Activated CD8-positive, alpha-beta memory T cell treated with anti-CD3 and anti-CD28 coated beads for 48 hours (primary cell): ENCODE measurements at regions not wholly inside any gene's neighbourhood (a gene's known extent, or its start where the extent isn't known, plus 50 kb on each side); places are given as distances from the start of the nearest gene placed in this dataset.
A peak's percentile ranks its signal among the peaks of the same experiment; 100 is the strongest.
"Not testable (repeated sequence)": the region's sequence is repeated elsewhere in the genome, so short reads cannot be mapped to it uniquely, and the experiment has no call there.

Experiments used
- DNase-seq, 3 experiments: peaks; one replicate each; pipeline ENCODE4 v3.0.0-alpha.2; 2020; ENCODE audit warnings: low read depth in 2 of 3, low spot score in 2 of 3

DNA sequence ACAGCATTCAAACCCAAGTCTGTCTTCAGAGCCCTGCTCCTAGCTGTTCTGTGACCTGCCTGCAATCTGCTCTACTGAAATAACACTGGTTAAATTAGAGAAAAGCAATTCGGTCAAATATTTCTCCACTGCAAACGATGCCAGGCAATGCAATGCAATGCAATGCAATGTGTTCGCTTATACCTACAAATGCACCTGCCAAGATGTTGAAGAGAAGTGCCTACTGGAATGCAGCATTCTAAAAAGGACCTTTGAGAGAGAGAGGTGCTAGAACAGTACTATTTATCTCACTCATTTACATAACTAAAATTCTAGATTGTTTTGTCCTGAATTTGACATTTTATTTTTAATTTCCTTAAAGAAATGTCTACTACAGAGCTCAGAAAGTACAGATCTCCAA, 157.3 kb upstream of the CDK1 start:
- no peak for DNase-seq

DNA sequence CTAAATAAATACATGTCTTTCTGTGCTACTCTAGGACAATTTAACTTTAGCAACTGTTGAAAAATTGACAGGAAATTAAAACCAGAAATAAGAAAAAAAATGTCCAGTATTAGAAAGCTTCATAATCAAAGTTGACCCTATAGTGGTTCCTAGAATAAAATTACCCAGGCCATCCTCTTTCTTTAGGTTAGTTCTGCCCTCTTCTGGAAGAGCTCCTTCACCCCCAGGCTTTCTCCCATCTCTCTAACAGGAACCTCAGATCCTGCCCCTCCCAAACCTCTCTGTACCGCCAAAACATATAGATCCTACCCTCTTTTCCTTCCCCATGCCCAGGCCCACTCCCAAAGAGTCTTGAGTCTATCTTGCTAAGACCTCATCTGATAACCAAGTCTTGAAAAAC, 159.4 kb upstream of the CDK1 start:
- no peak for DNase-seq

DNA sequence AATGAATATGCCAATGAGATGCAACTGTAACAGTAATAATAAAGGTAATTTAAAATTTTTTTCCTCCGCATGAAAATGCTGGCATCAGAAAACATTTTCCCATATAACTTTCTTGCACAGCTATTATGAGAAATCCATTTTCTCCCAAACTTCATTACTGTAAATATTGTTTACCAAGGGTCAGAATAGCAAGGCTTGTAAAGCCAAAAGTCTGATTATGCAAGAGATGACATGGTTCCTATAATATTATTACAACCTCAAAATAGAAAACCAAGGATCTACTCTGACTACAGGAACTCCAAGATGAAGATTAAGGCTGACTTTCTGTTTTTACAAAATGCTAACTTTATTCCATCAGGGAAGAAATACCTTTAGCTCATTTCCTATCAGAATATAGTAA, 162.7 kb upstream of the CDK1 start:
- DNase-seq: no peak

DNA sequence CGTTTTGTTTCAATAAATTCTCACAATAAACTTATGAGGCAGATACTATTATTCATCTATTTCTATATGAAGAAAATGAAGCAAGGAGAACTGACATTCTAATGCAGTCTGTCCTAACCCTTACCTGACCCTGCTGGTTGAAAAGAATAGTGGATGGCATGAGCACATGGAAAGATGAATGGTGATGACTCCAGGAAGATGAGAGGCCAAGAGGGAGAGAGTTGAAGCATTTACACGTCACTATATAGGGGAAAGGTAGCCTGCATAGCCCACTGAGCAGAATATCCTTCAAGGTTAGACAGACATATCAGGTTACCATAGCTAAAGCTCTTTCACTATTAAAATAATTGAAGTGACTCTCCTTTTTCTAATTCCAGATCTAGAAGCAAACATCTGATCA, 163.9 kb upstream of the CDK1 start:
- DNase-seq: no peak

DNA sequence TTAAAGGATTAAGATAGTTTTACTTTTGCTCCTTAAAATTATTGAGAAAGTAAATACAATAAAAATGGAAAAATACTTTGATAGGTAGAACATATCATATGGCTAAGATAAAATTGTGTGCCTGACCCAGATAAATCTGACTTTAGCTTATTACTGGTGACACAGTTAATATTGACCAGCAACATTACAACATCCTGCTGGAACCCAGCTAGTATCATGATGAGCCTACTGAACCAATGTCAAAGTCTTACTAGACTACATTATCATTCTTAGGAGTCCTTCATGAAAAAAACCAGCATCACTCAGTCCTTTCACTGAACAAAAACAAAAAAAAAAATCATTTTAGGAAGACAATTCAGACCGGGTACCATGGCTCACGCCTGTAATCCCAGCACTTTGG, 164.8 kb upstream of the CDK1 start:
- no peak for DNase-seq

DNA sequence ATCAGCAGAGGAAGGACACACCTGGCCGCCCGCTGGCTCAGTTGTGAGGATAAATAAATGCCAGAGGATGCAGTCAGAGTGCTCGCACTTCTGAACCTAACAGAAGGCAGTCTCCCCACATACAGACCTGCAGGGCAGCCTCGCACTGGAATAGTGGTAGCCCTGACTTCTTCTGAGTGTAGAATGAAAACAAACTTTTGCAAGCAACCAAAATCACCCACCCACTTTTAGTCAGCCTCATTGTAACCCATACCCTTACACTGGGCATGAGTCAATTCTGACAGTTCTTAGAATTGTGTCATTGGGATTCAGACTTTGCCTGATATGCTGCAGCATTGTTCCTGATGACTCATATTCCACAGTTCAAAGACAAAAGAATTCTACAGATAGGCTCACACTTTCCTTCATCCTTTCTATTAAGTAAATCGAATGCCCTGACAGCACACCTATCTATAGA, 167.0 kb upstream of the CDK1 start:
- DNase-seq: no peak

DNA sequence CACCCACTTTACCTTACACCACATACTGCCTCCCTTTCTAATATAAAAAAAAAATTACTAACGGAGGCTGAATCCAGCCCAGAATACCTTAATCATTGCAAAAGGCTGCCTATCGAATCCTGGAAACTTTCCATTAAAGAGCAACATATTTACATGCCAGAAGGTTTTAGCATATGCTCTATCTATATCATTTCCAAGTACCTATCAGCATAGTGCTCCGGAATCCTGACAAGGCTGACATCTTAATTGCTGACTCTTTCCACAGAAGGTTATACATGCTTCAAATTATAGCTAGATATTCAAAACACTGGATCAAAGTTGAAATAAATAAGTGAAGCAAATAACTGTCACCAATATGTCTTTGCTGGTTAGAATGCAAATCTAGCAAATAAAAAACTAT, 170.9 kb upstream of the CDK1 start:
- DNase-seq: no peak

DNA sequence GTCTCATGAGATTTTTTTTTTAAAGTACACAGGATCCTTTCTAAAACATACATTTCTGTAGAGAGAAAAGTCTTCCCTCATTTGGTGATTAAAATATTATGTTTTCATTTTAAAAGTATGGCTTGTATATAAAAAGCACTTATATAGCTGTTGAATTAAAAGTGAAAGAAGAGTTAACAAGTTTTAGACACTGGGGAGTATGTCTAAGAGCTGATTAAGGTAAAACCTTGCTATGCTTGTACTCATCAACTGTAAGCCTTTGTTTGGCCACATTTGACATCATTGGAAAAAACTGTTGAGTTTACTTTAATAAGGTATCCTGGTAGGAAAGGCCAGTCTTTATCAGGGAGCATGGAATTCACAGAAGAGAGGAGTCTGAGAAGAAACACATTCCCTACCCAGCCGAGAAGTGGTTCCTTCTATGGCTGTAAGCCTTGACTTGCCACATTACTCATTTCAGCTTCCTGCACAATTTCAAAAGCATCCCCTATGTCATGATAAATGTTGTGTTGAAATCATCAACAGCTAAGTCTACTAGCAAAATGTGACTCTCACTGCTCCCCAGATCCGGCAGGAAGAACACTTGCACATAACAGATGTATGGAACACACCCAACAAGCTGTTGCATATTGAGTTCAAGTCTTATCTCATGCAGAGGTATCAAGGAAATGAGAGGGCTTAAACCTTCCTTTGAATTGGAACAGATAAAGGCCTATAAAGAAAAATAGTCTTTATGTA, 171.8 kb upstream of the CDK1 start:
- no peak for DNase-seq

DNA sequence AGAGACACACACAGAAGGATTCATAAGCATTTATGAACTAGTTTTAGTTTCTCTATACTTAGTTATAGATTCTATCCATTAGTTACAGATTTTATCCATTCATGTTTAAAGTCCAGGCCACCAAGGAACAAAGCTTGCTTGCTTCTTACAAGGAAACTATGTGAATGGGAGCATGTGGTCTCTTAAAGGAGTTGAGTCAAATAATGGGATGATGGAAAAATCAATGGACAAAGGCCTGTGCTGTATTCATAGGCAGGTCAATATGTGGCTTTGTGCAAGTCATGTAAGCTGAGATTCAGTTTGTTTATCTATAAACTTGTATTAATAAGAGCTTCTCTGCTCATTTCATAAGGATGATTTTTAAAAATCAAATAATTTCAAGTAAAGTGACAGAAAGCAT, 172.8 kb upstream of the CDK1 start:
- no peak for DNase-seq

DNA sequence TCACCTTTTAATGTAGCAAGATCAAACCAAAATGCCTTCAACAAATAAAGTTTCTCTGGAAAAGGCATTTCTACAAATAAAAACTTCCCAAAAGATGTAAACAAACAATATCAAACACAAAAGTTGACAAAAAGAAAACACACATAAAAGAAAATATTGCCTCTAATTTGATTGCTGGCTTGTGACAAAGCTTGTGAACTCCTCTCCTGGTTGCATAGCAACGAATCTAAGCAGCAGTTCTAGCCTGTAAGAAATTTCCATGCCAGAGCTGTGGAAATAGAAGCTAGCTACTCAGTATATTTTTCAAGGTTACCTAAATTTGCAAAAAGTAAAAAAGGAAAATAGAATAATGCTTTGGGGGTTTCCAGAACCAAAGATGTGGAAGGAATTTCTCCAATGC, 173.9 kb upstream of the CDK1 start:
- DNase-seq: no peak

DNA sequence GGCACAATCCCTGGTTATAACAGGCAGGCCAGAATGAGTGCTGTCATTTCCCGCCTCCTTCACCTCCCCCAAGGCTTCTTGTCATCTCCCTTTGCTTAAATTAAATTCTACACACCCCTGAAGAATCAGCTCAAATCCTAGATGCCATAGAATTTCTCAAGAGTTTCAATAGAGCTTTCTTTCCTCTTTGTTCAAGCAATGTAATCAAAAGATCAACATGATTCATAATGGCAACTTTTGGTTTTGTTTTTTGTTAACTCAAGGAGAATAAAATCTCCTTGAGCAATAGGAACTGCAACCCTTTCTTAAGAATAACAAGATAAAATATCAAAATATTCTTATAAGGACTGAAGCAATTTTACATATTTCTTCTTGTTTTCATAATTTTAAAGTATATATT, 180.8 kb upstream of the CDK1 start:
- DNase-seq: no peak

DNA sequence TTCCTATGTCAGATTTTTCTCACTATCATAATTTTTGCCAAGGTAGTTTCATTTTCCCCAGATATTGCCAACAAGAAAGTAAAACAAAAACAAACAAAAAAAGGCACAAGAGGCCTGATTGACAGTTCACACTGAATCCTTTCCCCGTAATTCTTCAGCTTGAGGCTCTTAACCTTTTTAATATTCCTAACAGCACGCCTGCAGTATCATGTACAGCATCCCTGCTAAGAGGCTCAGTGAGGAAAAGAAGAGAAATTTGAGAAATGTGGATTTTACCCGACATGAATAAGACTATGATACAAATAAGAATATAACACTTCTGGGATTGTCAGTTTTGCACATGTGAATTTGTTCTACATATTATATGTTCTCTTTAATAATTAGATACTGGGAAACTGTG, 182.4 kb upstream of the CDK1 start:
- no peak for DNase-seq

DNA sequence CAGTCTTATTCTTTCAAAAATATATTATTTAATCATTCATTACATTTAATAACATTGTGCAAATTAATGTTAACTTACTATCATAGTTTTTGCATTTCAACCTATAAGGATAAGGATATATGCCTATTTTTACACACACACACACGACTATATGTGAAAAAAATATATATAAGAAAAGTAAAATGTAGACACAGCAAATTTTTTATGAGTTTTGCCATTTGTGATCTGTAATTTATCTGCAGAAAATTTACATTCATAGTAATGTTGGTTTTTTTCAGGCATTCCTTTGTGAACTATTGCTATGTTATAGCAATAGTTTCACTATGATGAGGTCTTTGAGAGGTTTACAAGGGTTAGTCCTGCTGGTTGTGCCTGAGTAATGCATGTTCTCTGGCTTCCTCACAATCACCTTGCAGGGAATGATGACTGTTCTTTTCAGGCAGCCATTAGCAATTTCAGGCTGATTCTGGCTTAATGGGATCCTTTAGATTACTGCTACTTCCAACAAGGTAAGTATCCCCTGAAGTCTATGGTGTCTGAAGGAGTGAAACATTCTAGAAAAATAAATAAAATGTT, 183.7 kb upstream of the CDK1 start:
- no peak for DNase-seq

DNA sequence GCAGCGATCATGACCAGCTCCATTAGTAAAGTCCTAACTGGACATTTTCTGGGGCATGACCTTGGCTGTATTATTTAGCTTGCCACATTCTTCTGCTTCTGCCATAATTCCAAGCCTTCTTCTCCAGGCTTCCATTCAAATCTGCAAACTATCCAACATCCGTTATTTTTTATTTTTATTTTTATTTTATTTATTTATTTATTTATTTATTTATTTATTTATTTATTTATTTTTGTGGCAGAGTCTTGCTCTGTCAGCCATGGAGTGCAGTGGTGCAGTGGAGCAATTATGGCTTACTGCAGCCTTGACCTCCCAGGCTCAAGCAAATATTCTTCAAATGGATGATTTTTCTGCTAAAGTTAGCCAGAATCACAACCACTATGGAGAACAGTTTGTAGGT, 187.2 kb upstream of the CDK1 start:
- DNase-seq: no peak

DNA sequence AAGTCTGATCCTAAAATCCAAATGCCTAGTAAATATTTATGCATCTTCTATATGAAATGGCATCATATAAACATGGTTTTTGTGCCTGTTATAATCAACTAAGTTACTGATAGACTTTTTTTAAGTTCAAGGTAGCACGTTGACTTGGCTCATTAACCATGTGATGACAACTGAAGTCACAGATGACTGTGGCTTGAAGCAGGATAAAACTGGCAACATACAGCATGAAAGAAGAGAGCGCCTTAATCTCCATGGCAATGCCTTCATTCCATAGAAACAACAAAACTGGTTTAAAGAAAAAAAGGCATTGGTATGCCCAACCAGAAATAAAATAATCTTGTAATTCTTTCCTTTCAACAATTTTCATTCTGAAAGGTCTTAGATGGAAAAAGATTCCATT, 188.9 kb upstream of the CDK1 start:
- no peak for DNase-seq

DNA sequence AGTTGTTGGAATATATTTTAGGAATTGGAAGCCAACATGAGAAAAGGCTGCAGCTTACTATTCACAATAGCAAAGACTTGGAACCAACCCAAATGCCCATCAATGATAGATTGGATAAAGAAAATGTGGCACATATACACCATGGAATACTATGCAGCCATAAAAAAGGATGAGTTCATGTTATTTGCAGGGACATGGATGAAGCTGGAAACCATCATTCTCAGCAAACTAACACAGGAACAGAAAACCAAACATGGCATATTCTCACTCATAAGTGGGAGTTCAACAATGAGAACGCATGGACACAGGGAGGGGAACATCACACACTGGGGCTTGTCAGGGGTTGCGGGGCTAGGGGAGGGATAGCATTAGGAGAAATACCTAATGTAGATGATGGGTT, 192.1 kb upstream of the ANK3 start:
- not testable (repeated sequence) for DNase-seq

DNA sequence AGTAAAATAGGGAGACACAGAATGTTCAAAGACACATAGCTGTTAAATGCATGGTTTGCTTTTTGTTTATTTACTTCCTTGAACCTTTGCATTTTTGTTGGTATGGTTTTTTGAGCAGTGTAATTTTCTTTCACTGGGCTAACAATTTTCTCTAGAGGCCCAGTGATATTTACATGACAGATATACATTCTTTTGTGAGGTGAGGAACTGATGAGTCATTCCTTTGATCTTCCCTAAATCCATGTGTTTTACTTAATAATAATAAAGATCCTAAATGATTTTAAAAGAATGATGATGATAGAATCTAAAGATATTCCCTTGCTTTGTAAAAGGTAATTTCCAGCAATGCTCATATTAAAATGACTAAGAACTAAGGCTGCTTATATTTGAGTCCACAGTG, 188.5 kb upstream of the ANK3 start:
- no peak for DNase-seq

DNA sequence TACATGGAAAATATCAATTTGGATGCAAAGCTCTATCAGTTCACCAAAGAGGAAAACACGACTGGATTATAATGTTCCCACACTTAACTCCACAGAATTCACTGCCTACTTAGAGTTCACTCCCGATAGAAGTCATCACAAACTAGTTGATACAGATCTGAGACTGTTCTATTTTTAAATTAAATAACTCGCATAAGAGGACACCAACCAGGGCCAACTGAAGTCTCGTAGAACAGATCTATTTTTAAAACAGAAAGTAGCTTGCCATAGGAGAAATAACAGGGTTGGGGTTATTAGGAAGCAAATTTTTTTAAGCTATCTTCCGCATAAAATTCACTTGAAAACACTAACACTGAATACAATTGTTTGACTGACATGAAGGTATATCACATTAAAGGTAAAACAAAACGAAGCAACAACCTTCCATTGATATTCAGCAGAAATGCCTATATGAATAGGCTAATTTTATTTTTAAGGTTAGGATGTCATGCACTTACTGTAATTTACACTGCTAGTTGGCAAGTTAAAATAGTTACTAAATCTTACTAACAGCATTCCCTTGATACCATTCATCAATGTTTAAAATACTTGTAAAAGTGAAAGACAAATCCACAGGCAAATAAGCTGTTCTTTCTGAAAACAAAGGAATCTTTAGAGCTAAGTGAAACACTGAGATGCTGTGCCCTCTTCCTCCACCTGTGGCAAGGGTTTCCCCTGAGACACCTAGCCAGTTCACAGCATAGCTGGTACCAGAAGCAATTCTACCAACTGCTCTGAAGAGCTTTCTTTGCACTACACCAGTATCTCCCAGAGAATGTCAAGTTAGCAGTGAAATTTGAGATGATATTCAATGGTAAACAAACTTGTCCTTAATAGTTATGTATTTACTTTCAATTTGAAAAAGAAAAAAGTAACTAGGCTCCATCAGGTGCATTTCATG, 186.7 kb upstream of the ANK3 start:
- no peak for DNase-seq

DNA sequence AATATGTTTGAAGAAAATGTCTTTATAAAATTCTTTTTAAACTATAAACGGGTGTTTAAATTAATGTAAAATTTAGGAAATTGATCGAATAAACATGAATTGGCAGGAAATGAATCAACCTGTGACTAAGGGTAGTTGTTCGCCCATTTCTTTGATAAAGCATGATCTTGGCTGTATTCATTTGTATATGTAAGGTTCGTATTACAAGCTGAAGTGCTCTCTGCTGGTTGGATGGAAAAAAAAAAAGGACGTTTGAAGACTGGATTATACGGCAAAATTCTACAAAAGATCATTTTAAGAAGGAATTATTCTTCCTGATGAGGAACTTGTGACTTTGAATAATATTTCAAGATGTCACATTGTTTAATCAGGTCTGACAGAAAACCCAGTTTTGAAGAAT, 185.4 kb upstream of the ANK3 start:
- DNase-seq: no peak

DNA sequence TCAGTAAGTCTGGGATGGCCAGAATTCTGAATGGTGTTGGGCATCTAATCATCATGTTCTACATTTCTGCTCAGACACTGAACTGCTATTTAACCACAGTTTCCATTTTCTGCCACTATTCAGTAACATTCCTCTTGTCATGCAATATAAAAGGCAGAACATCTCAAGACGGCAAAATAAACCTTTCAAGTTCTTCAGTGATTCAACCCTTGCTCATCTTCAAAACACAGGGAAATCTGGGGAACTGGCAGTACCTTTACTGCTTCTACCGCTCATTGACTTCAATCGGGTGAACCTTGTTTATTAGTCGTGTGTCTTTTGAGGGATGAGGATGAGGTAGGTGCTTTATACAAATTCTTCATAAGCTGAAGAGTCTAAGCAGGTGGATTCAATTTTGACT, 184.7 kb upstream of the ANK3 start:
- DNase-seq: no peak

DNA sequence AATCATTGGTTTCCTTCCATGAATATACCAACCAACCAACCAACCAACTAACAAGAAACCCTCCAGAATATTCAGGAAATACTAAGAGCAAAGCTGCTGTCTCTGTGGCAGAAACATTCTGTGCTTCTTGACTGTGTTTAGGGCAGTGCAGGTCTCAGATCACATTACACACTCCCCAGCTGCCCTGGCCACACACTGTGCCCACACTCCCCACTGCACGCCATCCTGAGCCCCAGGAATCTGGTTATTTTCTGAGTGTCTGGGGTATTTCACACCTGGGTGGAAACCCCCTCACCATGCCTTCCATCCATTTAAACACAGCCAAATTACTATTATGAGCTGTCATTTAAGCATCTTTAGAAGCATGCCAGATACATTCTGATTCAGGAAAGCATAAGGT, 183.7 kb upstream of the ANK3 start:
- DNase-seq: peak in 1 of 3 experiments; percentile 53

DNA sequence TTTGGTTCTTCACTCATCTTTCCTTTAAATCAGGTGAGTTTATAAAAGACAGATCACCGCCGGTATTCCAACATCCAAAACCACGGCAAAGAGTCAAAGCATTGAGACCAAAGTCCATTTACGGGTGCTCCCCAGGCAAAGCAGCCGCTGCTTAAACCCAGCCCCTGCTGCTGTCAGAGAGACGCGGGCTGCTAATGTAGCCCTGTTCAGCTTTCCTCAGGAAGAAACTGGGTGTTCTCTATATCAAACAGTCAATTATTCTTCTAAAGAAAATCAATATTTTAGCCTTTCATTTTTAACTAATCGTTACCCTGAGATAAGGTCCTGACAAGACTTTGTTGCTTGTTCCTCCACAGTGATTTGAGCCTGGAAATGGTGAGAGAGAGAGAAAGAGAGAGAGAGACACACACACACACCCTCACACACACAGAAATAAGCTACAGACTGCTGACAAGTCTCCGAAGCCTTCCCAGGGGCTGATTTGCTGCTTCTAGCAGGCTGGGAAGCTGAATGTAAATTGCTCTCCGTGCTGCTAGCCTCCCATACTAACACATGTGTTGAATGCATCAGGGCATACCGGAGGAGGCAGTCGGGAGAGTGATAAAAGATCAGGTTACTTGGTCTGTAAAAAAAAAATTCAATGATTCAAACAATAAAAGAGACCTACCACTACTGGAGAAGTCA, 183.0 kb upstream of the ANK3 start:
- no peak for DNase-seq
